Fibroblast of peridontal ligament (primary cell): ENCODE measurements at regions not wholly inside any gene's neighbourhood (a gene's known extent, or its start where the extent isn't known, plus 50 kb on each side); places are given as distances from the start of the nearest gene placed in this dataset.

ENCODE experiments used
- DNase-seq: peaks from one replicate; pipeline ENCODE4 v3.0.0-alpha.2; 2010; ENCODE audit errors: extremely low read depth

DNA sequence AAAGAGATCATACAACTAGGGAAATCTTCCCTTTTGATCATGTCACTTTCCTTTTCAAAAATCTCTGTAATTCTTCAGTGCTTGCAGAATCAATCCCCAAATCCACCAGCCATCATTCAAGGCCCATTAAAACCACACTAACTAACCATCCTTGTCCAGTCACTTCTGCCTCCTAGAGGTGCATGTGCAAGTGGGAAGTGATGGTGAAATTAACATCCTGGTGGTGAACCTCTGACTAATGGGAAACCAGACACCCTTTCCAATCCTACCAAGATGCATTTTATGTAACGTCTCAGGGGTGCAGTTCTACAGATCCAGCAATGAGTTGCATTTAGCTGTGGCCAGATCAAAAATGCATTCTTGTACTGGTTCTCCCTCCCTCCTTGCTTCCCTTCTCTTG lies 341.8 kb downstream of the RAPGEF2 start:
- no peak for DNase-seq

- DNase-seq: no peak
These were observed 342.8 kb downstream of the RAPGEF2 start for GRCh38 chr4:159445692-159446091.

DNA sequence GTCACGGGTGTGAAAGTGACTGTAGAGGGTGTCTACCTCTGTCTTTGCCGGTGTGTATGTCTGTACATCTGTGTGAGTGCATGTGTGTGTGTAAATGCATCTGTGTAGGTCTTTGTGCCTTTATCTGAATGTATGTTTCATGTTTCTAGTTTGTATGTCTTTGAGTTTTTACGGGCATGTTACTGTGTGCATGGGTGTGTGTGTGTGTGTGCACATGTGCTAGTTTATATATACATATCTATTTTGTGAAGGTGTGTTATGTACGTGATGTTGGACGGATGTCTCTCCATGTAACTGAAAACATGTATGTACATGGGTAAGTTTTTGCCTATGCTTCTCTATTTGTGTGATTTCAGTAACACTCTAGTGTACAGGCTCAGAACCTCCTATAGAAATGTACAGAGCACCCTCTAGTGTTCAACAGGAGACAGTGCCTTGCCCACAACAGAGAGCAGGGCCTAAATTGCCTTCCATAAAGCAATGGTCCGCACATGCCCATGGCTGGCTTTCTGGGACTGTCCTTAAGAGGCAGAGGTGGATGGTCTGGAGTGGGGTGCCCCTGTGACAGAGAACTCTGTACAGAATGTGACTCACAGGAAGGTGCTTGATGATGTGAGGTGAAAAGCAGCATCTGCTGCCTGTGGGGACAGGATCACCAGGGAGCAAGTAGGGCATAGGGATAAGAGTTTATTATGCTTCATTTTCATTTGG lies 343.5 kb downstream of the RAPGEF2 start:
- peak; percentile 85 for DNase-seq

DNA sequence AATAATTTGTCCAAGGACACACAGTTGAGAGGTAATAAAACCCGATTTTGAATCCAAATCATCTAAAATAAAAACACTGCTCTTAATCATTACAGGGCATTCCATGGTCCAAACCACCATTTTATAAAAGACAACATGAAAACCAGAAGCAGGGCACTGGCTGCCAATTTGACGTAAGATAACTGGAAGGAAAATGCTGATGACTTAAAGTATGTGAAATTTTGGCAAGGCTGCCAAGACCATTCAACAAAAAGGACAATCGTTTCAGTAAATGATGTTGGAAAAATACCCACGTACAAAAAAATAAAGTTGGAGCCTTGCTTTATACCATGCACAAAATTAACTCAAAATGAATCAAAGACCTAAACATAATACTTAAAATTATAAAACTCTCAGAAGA lies 344.4 kb downstream of the RAPGEF2 start:
- peak; percentile 72 for DNase-seq

- DNase-seq: no peak
These were observed 348.1 kb downstream of the RAPGEF2 start for GRCh38 chr4:159451006-159451405.

GRCh38 chr4:159455675-159456237 lies 352.9 kb downstream of the RAPGEF2 start:
- DNase-seq: peak; percentile 63

DNA sequence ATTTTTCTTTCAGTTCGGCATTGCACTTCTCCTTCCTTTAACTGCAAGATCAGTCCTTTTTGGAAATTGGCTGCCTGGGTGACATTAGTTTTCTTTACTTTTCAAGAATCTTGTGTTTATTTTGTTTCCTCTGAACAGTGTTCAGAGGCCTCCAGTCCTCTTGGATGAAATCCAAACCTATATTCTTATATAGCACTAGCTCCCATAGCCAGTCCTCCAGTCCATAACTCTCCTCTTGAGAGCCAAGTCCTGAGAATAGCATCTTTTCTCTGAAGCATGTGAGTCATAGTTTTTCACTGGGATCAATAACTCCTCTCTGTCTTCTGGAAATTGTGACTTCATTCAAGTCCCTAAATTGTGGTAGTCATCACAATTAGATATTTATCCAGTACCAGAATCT lies 357.5 kb downstream of the RAPGEF2 start:
- DNase-seq: no peak

GRCh38 chr4:159463235-159463634 lies 360.4 kb downstream of the RAPGEF2 start:
- DNase-seq: no peak

DNA sequence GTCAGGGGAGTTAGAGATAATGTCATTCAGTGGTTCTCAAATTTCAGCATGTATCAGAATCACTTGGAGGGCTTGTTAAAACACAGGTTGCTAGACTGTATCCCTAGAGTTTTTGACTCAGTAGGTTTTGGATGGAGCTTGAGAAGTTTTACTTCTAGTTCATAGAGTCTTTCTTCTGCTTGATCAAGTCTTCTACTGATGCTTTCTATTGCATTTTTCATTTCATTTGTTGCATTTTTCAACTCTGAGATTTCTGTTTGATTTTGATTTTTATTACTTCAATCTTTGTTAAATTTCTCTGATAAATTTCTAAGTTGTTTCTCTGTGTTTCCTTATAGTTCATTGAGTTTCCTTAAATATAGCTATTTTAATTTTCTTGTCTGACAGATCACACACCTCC lies 361.4 kb downstream of the RAPGEF2 start:
- DNase-seq: no peak

- DNase-seq: no peak
These were observed 374.0 kb downstream of the RAPGEF2 start for GRCh38 chr4:159476886-159477285.

DNA sequence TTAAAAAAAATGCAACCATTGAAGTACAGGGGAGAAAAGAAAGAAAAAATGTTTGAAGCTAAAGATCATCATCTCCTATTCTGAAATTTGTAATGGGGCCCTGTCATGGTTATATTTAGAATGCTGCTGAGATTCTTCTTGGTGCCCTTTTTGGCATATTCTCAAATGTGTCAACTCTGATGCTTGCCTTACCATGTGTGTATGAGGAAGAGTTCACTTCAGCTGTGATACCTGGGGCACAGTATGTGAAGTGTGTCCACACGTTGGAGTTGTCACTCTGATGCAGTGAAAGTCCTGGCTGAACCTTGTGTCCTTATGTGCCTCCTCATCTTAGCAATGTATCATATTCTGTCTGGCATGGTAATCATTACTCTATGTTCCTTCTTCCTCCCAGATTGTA lies 377.9 kb downstream of the RAPGEF2 start:
- DNase-seq: no peak

DNA sequence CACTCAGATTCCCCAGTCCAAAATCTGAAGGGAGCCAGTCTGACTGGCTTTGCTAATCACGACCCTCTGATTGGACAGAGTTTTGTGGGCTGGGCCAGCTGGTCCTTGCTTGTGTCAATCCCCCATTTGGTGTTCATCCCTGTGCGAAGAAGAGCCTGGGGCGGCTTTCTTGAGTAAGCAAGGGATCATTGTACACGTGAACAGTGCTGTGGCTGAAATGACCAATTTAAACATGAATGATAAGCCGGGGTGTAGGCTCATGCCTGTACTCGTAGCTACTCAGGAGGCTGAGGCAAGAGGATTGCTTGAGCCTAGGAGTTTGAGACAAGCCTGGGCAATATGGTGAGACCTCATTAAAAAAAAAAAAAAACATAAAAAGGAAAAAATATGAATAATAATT lies 379.1 kb downstream of the RAPGEF2 start:
- no peak for DNase-seq

DNA sequence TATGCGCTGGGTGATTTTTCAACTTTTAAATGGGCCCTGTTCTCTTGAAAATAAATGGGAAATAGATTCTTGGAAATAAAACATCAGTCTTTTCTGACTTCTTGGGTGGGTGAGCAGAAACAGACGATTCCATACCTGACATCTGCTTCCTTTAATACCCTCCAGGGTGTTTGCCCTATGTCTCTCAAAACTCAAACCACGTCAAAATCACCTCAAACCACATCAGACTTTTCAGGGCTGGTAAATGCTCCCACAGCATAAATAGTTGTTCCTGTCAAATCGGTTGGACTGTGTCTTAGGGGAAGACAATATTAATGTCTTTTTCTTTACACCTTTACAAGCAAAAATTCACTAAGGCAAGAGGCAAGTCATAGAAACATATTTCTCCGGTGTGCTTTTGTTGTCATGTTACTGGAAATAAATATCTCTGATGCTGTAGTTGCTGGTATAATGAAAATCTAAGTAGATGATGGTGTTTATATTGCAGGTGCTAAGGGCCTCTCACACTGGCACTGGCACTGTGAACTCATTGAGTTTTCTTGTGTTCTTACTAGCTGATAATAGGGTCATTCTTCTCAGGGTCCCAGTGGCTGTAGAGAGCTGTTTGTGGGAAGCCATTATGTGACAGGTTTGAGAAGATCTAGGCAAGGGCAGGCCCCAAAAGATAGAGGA lies 380.4 kb downstream of the RAPGEF2 start:
- DNase-seq: no peak

DNA sequence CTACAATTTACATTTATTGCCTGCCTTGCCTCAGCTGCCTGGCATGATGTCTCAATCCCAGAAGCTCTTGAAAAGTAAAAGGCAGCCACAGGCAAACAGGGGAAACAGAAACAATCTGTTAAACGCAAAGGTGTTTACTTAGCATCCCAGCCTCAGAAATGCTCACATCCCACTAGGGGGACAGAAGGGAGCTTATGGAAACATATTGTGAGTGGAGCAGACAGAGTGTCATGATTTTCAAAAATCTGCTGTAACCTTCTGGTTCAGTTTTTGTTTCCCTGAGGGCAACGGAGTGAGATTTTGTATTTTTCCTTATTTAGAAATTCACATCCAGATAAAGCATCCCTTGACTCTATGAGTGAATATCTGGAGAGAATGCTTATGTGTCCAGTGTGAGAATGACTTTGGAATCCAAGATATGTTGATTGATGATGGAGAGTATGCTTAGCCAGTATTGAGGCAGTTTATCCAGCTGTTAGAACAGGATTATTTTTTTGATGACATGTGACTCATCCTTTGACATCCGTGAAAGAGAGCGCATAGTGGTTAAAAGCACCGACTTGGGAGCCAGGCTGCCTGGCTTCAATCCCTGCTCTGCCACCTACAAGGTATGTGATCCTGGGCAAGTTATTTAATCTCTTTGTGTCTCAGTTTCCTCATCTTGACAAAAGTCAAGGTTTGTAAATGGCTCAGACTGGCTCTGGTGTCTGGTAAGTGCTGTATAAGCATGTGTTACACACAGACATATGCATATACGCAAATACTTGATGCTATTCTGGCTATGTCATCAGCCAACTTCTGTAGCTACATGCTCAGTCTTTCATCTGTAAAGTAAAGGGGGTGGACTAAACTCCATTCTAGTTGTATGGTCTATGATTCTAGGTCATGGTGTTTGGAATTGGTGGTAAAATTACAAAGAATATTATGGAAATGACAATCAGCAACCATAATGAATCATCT lies 381.2 kb downstream of the RAPGEF2 start:
- no peak for DNase-seq

GRCh38 chr4:159484864-159485263 lies 382.0 kb downstream of the RAPGEF2 start:
- DNase-seq: no peak

- DNase-seq: peak; percentile 80
These were observed 384.4 kb downstream of the RAPGEF2 start for GRCh38 chr4:159487284-159487747.

- DNase-seq: no peak
These were observed 386.8 kb downstream of the RAPGEF2 start for GRCh38 chr4:159489646-159490045.

- no peak for DNase-seq
These were observed 392.8 kb downstream of the RAPGEF2 start for GRCh38 chr4:159495515-159496236.

DNA sequence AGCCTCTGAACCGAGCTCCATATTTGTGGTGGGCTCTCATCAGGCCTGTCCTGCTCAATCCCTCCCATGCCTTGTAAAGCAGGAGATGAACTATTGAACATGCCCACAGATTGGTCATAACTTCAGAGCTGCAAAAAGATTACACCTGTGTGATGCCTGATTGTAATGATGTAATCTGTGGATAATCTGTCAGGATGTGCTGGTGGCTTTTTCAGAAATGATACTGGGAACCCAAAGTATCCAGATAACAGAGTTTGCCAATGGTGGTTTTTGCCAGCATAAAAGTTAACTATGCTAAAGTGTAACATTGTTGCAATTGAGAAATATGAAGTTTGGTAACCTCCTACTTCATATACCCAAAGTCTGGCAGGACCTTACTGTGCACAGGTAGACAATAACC lies 393.4 kb downstream of the RAPGEF2 start:
- no peak for DNase-seq

GRCh38 chr4:159497936-159498335 lies 395.1 kb downstream of the RAPGEF2 start:
- DNase-seq: no peak

DNA sequence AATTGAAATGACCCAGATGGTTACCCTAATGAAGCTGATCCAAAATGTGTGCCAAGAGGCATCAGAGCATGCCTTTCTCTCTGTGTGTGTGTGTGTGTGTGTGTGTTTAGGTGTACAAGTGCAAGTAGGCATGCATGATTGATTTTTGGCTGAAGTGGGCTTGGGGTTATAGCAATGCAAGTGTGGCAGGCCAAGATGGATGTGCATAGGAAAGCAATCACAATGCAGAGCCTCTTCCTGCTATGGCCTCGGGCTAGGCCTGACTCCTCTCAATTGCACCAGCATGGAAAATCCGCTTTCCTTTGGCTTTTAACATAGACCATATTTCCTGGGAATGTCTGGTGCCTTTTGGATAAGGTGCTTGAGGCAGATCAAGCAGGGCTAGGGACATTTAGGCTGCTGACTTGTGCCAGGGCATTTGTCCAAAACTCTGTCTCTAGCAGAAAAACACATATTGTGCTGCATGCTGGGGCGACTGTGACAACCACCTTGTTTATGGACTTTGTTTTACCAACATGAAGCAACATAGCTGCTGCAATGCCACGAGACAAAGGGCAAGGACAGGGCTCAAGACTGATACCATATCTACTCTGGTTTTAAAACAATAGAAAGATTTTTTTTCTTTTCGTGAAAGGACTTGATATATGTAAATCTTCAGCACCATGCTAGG lies 395.7 kb downstream of the RAPGEF2 start:
- DNase-seq: no peak
